ENCODE measurements at regions not wholly inside any gene's neighbourhood (a gene's known extent, or its start where the extent isn't known, plus 50 kb on each side); places are given as distances from the start of the nearest gene placed in this dataset.

DNA sequence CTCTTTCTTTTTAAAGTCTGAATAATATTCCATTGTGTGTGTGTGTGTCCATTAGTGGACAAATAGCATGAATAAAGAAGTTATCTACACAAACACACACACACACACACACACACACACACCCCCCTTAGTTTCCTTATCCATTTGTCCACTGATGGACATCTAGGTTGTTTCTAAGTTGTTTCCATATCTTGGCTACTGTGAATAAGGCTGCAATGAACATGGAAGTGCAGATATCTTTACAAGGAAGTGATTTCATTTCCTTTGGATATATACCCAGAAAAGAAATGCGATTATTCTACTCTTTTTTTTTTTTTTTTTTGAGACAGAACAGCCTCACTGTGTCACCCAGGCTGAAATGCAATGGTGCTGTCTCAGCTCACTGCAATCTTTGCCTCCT, 113.5 kb downstream of the MBL2 start:
- no peak overlapping the region for H3K4me3 Mint-ChIP-seq
- peaks cover 6% of the 10 kb centered on the region for H3K9me3 Mint-ChIP-seq

DNA sequence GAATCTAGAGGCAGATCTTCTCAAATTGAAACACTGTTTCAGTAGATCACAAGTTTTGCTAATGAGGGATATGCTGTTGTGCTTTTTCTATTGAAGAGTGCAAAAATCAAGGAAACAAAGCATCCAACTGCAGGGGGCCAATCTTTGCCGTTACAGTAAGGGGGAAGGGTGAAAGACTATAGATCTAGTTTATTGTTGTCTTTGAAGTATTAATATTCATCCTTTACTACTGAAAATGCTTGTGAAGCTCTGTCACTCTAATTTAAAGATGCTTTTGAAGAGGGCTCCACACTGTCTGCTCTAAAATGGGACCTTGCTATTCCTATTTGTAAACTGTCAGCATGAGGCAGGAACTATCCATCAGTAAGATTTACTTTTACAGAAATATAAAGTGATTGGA, 110.3 kb downstream of the MBL2 start:
- ChIA-PET CTCF (no interaction called here), POLR2A (no interaction called here)
- Histone ChIP-seq H3K9me3 (ENCODE audit: control insufficient read depth in 1 of 2, insufficient read depth in 1 of 2, low read length in 2 of 2) (no peaks in the 10 kb centered on the region), H3K4me1 (ENCODE audit: insufficient read depth, low read length) (no peaks in the 10 kb centered on the region), H3K36me3 (ENCODE audit: insufficient read depth, low read length) (no peaks in the 10 kb centered on the region), H3K27me3 (ENCODE audit: control insufficient read depth in 1 of 2, insufficient read depth in 2 of 2, low read length in 2 of 2) (no peaks in the 10 kb centered on the region), H3K27ac (ENCODE audit: low read depth in 1 of 2, low read length in 2 of 2) (no peak overlapping the region), H3K4me3 (ENCODE audit: low read length) (no peak overlapping the region)
- Mint-ChIP-seq H3K4me3 (no peak overlapping the region), H3K4me1 (ENCODE audit: low read depth) (no peaks in the 10 kb centered on the region), H3K27me3 (no peaks in the 10 kb centered on the region), H3K27ac (no peak overlapping the region), H3K36me3 (ENCODE audit: low read depth) (no peaks in the 10 kb centered on the region), H3K9me3 (peaks cover 17% of the 10 kb centered on the region)
- DNase-seq (no peak), ATAC-seq (ENCODE audit: poor library complexity) (no peak)
- TF ChIP-seq, protein P1, sequence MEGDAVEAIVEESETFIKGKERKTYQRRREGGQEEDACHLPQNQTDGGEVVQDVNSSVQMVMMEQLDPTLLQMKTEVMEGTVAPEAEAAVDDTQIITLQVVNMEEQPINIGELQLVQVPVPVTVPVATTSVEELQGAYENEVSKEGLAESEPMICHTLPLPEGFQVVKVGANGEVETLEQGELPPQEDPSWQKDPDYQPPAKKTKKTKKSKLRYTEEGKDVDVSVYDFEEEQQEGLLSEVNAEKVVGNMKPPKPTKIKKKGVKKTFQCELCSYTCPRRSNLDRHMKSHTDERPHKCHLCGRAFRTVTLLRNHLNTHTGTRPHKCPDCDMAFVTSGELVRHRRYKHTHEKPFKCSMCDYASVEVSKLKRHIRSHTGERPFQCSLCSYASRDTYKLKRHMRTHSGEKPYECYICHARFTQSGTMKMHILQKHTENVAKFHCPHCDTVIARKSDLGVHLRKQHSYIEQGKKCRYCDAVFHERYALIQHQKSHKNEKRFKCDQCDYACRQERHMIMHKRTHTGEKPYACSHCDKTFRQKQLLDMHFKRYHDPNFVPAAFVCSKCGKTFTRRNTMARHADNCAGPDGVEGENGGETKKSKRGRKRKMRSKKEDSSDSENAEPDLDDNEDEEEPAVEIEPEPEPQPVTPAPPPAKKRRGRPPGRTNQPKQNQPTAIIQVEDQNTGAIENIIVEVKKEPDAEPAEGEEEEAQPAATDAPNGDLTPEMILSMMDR (IDR thresholded peaks at IDR 0.05) = no peak
- intact Hi-C loops (cut with DNase I, micrococcal nuclease) = loop anchor here in 1 of 2 experiments (5.0 kb wide), 1 partner anchor 450 kb away; no protein-coding TSS in a partner anchor

More for the DNA sequence above, 113.5 kb downstream of the MBL2 start:
- ChIA-PET POLR2A (no interaction called here), CTCF (no interaction called here)
- Histone ChIP-seq H3K27ac (ENCODE audit: low read depth in 1 of 2, low read length in 2 of 2) (no peak overlapping the region), H3K36me3 (ENCODE audit: insufficient read depth, low read length) (no peaks in the 10 kb centered on the region), H3K27me3 (ENCODE audit: control insufficient read depth in 1 of 2, insufficient read depth in 2 of 2, low read length in 2 of 2) (no peaks in the 10 kb centered on the region), H3K4me3 (ENCODE audit: low read length) (no peak overlapping the region), H3K9me3 (ENCODE audit: control insufficient read depth in 1 of 2, insufficient read depth in 1 of 2, low read length in 2 of 2) (no peaks in the 10 kb centered on the region), H3K4me1 (ENCODE audit: insufficient read depth, low read length) (no peaks in the 10 kb centered on the region)
- intact Hi-C loops (cut with DNase I, micrococcal nuclease) = no loop called here
- H3K4me1 Mint-ChIP-seq (ENCODE audit: low read depth) = no peaks in the 10 kb centered on the region
- no peaks in the 10 kb centered on the region for H3K27me3 Mint-ChIP-seq
- H3K27ac Mint-ChIP-seq = no peak overlapping the region
- no peaks in the 10 kb centered on the region for H3K36me3 Mint-ChIP-seq (ENCODE audit: low read depth)
- TF ChIP-seq, protein P1 (IDR thresholded peaks at IDR 0.05) = no peak
- no peak for DNase-seq
- no peak for ATAC-seq (ENCODE audit: poor library complexity)

DNA sequence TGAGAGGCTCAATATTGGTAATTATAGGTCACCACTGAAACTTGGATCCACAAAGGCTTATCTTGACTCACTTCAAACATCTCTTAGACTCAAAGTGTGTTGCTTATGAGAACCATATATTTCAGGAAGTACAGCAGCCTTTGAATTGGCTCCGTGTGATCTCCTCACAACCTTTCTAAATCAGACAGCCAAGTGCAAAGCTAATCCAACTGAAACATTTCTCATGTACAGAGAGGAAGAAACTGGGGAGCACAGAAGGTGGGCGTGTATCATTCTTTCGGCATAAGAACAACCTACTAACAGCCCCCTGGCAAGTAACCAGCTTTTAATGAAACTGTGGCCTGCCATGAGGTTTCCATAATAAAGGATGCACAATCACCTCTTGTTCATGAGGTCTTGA, 109.4 kb downstream of the MBL2 start:
- Histone ChIP-seq H3K4me3 (ENCODE audit: low read length) (no peak overlapping the region), H3K27ac (ENCODE audit: low read depth in 1 of 2, low read length in 2 of 2) (no peak overlapping the region), H3K9me3 (ENCODE audit: control insufficient read depth in 1 of 2, insufficient read depth in 1 of 2, low read length in 2 of 2) (no peaks in the 10 kb centered on the region), H3K36me3 (ENCODE audit: insufficient read depth, low read length) (no peaks in the 10 kb centered on the region), H3K4me1 (ENCODE audit: insufficient read depth, low read length) (no peaks in the 10 kb centered on the region), H3K27me3 (ENCODE audit: control insufficient read depth in 1 of 2, insufficient read depth in 2 of 2, low read length in 2 of 2) (no peaks in the 10 kb centered on the region)
- Mint-ChIP-seq H3K4me1 (ENCODE audit: low read depth) (no peaks in the 10 kb centered on the region), H3K27me3 (no peaks in the 10 kb centered on the region), H3K4me3 (no peak overlapping the region), H3K9me3 (peaks cover 17% of the 10 kb centered on the region), H3K27ac (no peak overlapping the region), H3K36me3 (ENCODE audit: low read depth) (no peaks in the 10 kb centered on the region)
- CTCF ChIA-PET = no interaction called here
- DNase-seq (no peak), ATAC-seq (ENCODE audit: poor library complexity) (no peak)
- TF ChIP-seq, protein P1 (IDR thresholded peaks at IDR 0.05) = no peak
- intact Hi-C loops (cut with DNase I, micrococcal nuclease) = loop anchor here in 1 of 2 experiments (5.0 kb wide), 1 partner anchor 451 kb away; no protein-coding TSS in a partner anchor
- POLR2A ChIA-PET = no interaction called here
